IMR-90 (cell line): ENCODE measurements at regions not wholly inside any gene's neighbourhood (a gene's known extent, or its start where the extent isn't known, plus 50 kb on each side); places are given as distances from the start of the nearest gene placed in this dataset.

Experiments used
- ATAC-seq: fragments of 200-7000 bp; cut with Tn5 transposase; 2 replicates; pipeline ENCODE4 v1.9.1; 2020; ENCODE audit warnings: low read depth, mild to moderate bottlenecking, moderate library complexity
- BruUV-seq: library from RNA; stranded (reverse); fragments of 400-500 nt; replicated peaks from 2 replicates; lab custom pipeline; 2021; lab: Mats Ljungman, UMichigan
- CTCF ChIA-PET: fragments of 300-600 bp; formaldehyde crosslinking; extraction: SDS; loops from one replicate; lab custom pipeline; 2021; ENCODE audit warnings: antibody characterized with exemption; lab: Yijun Ruan, JAX
- POLR2A ChIA-PET: fragments of 300-600 bp; sonication (Branson Sonifier 250); formaldehyde crosslinking; loops from one replicate; lab custom pipeline; 2022; ENCODE audit warnings: antibody characterized with exemption; ENCODE audit not compliant: unreplicated experiment; lab: Charles Lee
- DNase-seq: peaks from one replicate; pipeline ENCODE4 v3.0.0; 2013
- H2AFZ ChIP-seq: replicated peaks from 2 replicates; pipeline ENCODE3; 2013; ENCODE audit warnings: low read length, mild to moderate bottlenecking; ENCODE audit not compliant: poor library complexity
- H2AK5ac ChIP-seq: 2 replicates; pipeline ENCODE4 v1.6.1; 2013; ENCODE audit warnings: low read depth, low read length, inconsistent platforms
- H2AK9ac ChIP-seq: replicated peaks from 2 replicates; pipeline ENCODE3; 2013; ENCODE audit warnings: mild to moderate bottlenecking, low read depth, low read length, moderate library complexity; ENCODE audit not compliant: poor library complexity
- H2BK120ac ChIP-seq: 2 replicates; pipeline ENCODE4 v1.6.1; 2013; ENCODE audit warnings: low read depth, low read length, inconsistent platforms
- H2BK15ac ChIP-seq: 3 replicates; pipeline ENCODE4 v1.6.1; 2013; ENCODE audit warnings: low read depth, low read length, inconsistent platforms
- H2BK20ac ChIP-seq: 2 replicates; pipeline ENCODE4 v1.6.1; 2013; ENCODE audit warnings: low read depth, mild to moderate bottlenecking, inconsistent platforms, low read length, moderate library complexity
- H2BK5ac ChIP-seq: 2 replicates; pipeline ENCODE4 v1.6.1; 2013; ENCODE audit warnings: mild to moderate bottlenecking, low read depth, low read length, inconsistent platforms; ENCODE audit not compliant: poor library complexity, severe bottlenecking
- H3K14ac ChIP-seq: replicated peaks from 2 replicates; pipeline ENCODE4 v1.6.1; 2013; ENCODE audit warnings: low read depth, low read length, inconsistent platforms
- H3K18ac ChIP-seq: 2 replicates; pipeline ENCODE4 v1.6.1; 2013; ENCODE audit warnings: low read depth, low read length, control low read depth
- H3K23ac ChIP-seq: 2 replicates; pipeline ENCODE4 v1.6.1; 2013; ENCODE audit warnings: low read depth, low read length, inconsistent platforms
- H3K27ac ChIP-seq: 2 replicates; pipeline ENCODE4 v1.5.1; 2013; ENCODE audit warnings: mild to moderate bottlenecking, control low read depth, low read length; ENCODE audit not compliant: insufficient read depth
- H3K27me3 ChIP-seq: 2 replicates; pipeline ENCODE4 v1.6.1; 2013; ENCODE audit warnings: low read length; ENCODE audit not compliant: control insufficient read depth, insufficient read depth
- H3K36me3 ChIP-seq: 2 replicates; pipeline ENCODE4 v1.6.1; 2013; ENCODE audit warnings: low read length, mixed read lengths; ENCODE audit not compliant: control insufficient read depth, insufficient read depth
- H3K4ac ChIP-seq: 2 replicates; pipeline ENCODE4 v1.6.1; 2013; ENCODE audit warnings: low read depth, low read length, inconsistent platforms
- H3K4me1 ChIP-seq: 2 replicates; pipeline ENCODE4 v1.6.1; 2013; ENCODE audit warnings: low read length, mixed read lengths; ENCODE audit not compliant: control insufficient read depth, insufficient read depth
- H3K4me2 ChIP-seq: 2 replicates; pipeline ENCODE4 v1.6.1; 2013; ENCODE audit warnings: low read depth, mild to moderate bottlenecking, control low read depth, low read length, moderate library complexity
- H3K4me3 ChIP-seq: 2 replicates; pipeline ENCODE4 v1.5.1; 2013; ENCODE audit warnings: low read depth, mild to moderate bottlenecking, control low read depth, low read length, moderate library complexity; ENCODE audit not compliant: insufficient read depth
- H3K56ac ChIP-seq: 2 replicates; pipeline ENCODE4 v1.6.1; 2013; ENCODE audit warnings: low read length, inconsistent platforms; ENCODE audit not compliant: insufficient read depth; ENCODE audit errors: extremely low read depth
- H3K79me1 ChIP-seq, 2 experiments: 2 replicates each; pipeline ENCODE4 v1.6.1; 2013; ENCODE audit warnings: low read length in 2 of 2, inconsistent platforms in 1 of 2, low read depth in 1 of 2
- H3K9ac ChIP-seq: 2 replicates; pipeline ENCODE4 v1.6.1; 2013; ENCODE audit warnings: low read depth, low read length, control low read depth
- H3K9me1 ChIP-seq: 2 replicates; pipeline ENCODE4 v1.6.1; 2013; ENCODE audit warnings: low read length, inconsistent platforms; ENCODE audit not compliant: insufficient read depth
- H3K9me3 ChIP-seq: 2 replicates; pipeline ENCODE4 v1.6.1; 2013; ENCODE audit warnings: low read length; ENCODE audit not compliant: control insufficient read depth, insufficient read depth
- H4K20me1 ChIP-seq: 2 replicates; pipeline ENCODE4 v1.6.1; 2013; ENCODE audit warnings: low read length, inconsistent platforms; ENCODE audit not compliant: insufficient read depth
- H4K5ac ChIP-seq: 2 replicates; pipeline ENCODE4 v1.6.1; 2013; ENCODE audit warnings: mild to moderate bottlenecking, low read depth, low read length, control low read depth
- H4K8ac ChIP-seq, 2 experiments: 2 replicates each; pipeline ENCODE4 v1.6.1; 2013; ENCODE audit warnings: low read depth in 2 of 2, low read length in 2 of 2, control low read depth in 1 of 2, inconsistent platforms in 1 of 2
- H4K91ac ChIP-seq: 2 replicates; pipeline ENCODE4 v1.6.1; 2013; ENCODE audit warnings: low read depth, low read length, inconsistent platforms; ENCODE audit not compliant: insufficient read depth
- BHLHE40 ChIP-seq: fragments of 150-350 bp; IDR thresholded peaks from 2 replicates; pipeline ENCODE4 v1.6.1; 2016; ENCODE audit warnings: mild to moderate bottlenecking, low read depth, low read length
- CHD1 ChIP-seq: IDR thresholded peaks from 2 replicates; pipeline ENCODE4 v1.6.1; 2012; ENCODE audit warnings: low read depth, low read length, improper control_type of control experiment
- WGBS, 2 experiments: methylation state at CpG; one replicate each; pipeline versions ENCODE4 v1.1.5 to v1.1.7; 2013; ENCODE audit warnings: missing lambda C conversion rate in 2 of 2; ENCODE audit not compliant: insufficient read length in 1 of 2; ENCODE audit errors: extremely low coverage in 2 of 2; 5-methylcytosine and 5-hydroxymethylcytosine counted together
- dilution Hi-C: fragments of 300-500 bp; cut with HindIII; formaldehyde crosslinking; loops from one replicate; pipeline ENCODE4 v1.14.3; 2018; ENCODE audit warnings: low sequenced_read_pairs; ENCODE audit not compliant: unreplicated experiment
- in situ Hi-C: fragments of 300-500 bp; cut with MboI; formaldehyde crosslinking; loops from 3 replicates; pipeline ENCODE4 v1.14.3; 2019; ENCODE audit warnings: low sequenced_read_pairs, inconsistent platforms, mixed read lengths
- intact Hi-C: fragments of 100-400 bp; cut with micrococcal nuclease; formaldehyde crosslinking; loops from 2 replicates; pipeline ENCODE4 v1.10.0; 2022

- CTCF ChIA-PET, result interaction anchor here (1.8 kb wide), 1 partner anchor 10 kb away, joined by 6 read pairs; no protein-coding TSS in a partner anchor
- H3K27ac ChIP-seq, result no peak overlapping the region
These were observed 175.5 kb downstream of the POLR2M start for GRCh38 chr15:57881972-57882371.

More at GRCh38 chr15:57881972-57882371, 175.5 kb downstream of the POLR2M start:
- H3K4me2 ChIP-seq, result no peak overlapping the region
- H3K4me3 ChIP-seq, result no peak overlapping the region
- H2BK120ac ChIP-seq, result no peak overlapping the region
- POLR2A ChIA-PET, result no interaction called here
- no TSS peak for BruUV-seq
- H2AFZ ChIP-seq, result no peak overlapping the region
- H3K14ac ChIP-seq, result no peak overlapping the region
- dilution Hi-C loops, result no loop called here
- no peak overlapping the region for H3K23ac ChIP-seq
- intact Hi-C loops, result no loop called here
- H2BK5ac ChIP-seq, result no peak overlapping the region
- no peaks in the 10 kb centered on the region for H3K9me1 ChIP-seq
- H3K9ac ChIP-seq, result no peak overlapping the region
- H3K27me3 ChIP-seq, result no peaks in the 10 kb centered on the region; the same call in 1 of the 2 replicates
- no peak overlapping the region for H3K18ac ChIP-seq
- no peaks in the 10 kb centered on the region for H3K9me3 ChIP-seq
- no peak overlapping the region for H4K5ac ChIP-seq
- H2BK20ac ChIP-seq, result no peak overlapping the region
- ATAC-seq (no peak), DNase-seq (no peak)
- H3K79me1 ChIP-seq, result no peaks in the 10 kb centered on the region
- H4K8ac ChIP-seq, result no peak overlapping the region
- H2AK5ac ChIP-seq, result no peak overlapping the region
- no peak overlapping the region for H2BK15ac ChIP-seq
- no peaks in the 10 kb centered on the region for H4K20me1 ChIP-seq
- in situ Hi-C loops, result no loop called here
- no peak overlapping the region for H3K4ac ChIP-seq
- no CpG with 5 or more reads among the region's 3 CpGs for WGBS, 2 experiments
- no peak for TF ChIP-seq BHLHE40
- no peak for TF ChIP-seq CHD1
- no peak overlapping the region for H4K91ac ChIP-seq
- no peak overlapping the region for H2AK9ac ChIP-seq
- no peaks in the 10 kb centered on the region for H3K4me1 ChIP-seq
- H3K36me3 ChIP-seq, result no peaks in the 10 kb centered on the region
- no peak overlapping the region for H3K56ac ChIP-seq
